ENCODE measurements at regions not wholly inside any gene's neighbourhood (a gene's known extent, or its start where the extent isn't known, plus 50 kb on each side); places are given as distances from the start of the nearest gene placed in this dataset.

- no peaks in the 10 kb centered on the region for H3K79me2 ChIP-seq (ENCODE audit: low read length)
- no peak overlapping the region for H3K4me2 ChIP-seq (ENCODE audit: low read depth, low read length)
- no peak for TF ChIP-seq EZH2phosphoT487 (IDR thresholded peaks at IDR 0.05; ENCODE audit: low read length)
- TF ChIP-seq EZH2 (optimal IDR thresholded peaks at IDR 0.05; ENCODE audit: low read depth, low read length): no peak
- peak; percentile 68 for TF ChIP-seq CTCF (IDR thresholded peaks at IDR 0.05; ENCODE audit: low read length)
- H3K9me2 ChIP-seq (replicated peaks; ENCODE audit: insufficient read depth, low read length): no peaks in the 10 kb centered on the region
- no peaks in the 10 kb centered on the region for H3K9me3 ChIP-seq (replicated peaks; ENCODE audit: insufficient read depth, low read length)
- H2AFZ ChIP-seq (ENCODE audit: low read length): no peak overlapping the region
- no peak overlapping the region for H3K27ac ChIP-seq (ENCODE audit: low read length)
- no peaks in the 10 kb centered on the region for H3K36me3 ChIP-seq (replicated peaks; ENCODE audit: insufficient read depth, low read length)
- H3F3A ChIP-seq (ENCODE audit: insufficient read depth, low read length): peaks cover 9% of the 10 kb centered on the region
- DNase-seq: peak; percentile 51
- H3K4me3 ChIP-seq (ENCODE audit: low read length): no peak overlapping the region
- H3K4me1 ChIP-seq (ENCODE audit: low read length): peaks cover 3% of the 10 kb centered on the region; the same call in 1 of the 2 replicates
- no peaks in the 10 kb centered on the region for H4K20me1 ChIP-seq (ENCODE audit: insufficient read depth, low read length)
- no peaks in the 10 kb centered on the region for H3K27me3 ChIP-seq (replicated peaks; ENCODE audit: insufficient read depth, low read length)
- H3K9ac ChIP-seq (ENCODE audit: low read length): no peak overlapping the region
Measured at GRCh38 chr1:39098546-39099250, 72.5 kb downstream of the NDUFS5 start.

GRCh38 chr1:39102537-39103327 lies 76.6 kb downstream of the NDUFS5 start:
- peak overlapping the region; percentile 8; the same call in 1 of the 2 replicates for H3K4me2 ChIP-seq (ENCODE audit: low read depth, low read length)
- peaks cover 14% of the 10 kb centered on the region for H3F3A ChIP-seq (ENCODE audit: insufficient read depth, low read length)
- no peaks in the 10 kb centered on the region for H3K9me2 ChIP-seq (replicated peaks; ENCODE audit: insufficient read depth, low read length)
- peak; percentile 66 for DNase-seq
- H3K36me3 ChIP-seq (replicated peaks; ENCODE audit: insufficient read depth, low read length): no peaks in the 10 kb centered on the region
- no peak overlapping the region for H3K27ac ChIP-seq (ENCODE audit: low read length)
- no peak overlapping the region for H3K4me3 ChIP-seq (ENCODE audit: low read length)
- H3K27me3 ChIP-seq (replicated peaks; ENCODE audit: insufficient read depth, low read length): no peaks in the 10 kb centered on the region
- H3K9ac ChIP-seq (ENCODE audit: low read length): no peak overlapping the region
- H3K79me2 ChIP-seq (ENCODE audit: low read length): peaks cover 17% of the 10 kb centered on the region
- TF ChIP-seq CTCF (IDR thresholded peaks at IDR 0.05; ENCODE audit: low read length) (peak; percentile 64), EZH2 (optimal IDR thresholded peaks at IDR 0.05; ENCODE audit: low read depth, low read length) (no peak), EZH2phosphoT487 (IDR thresholded peaks at IDR 0.05; ENCODE audit: low read length) (no peak)
- no peak overlapping the region for H2AFZ ChIP-seq (ENCODE audit: low read length)
- H3K4me1 ChIP-seq (ENCODE audit: low read length): peaks cover 6% of the 10 kb centered on the region
- no peaks in the 10 kb centered on the region for H3K9me3 ChIP-seq (replicated peaks; ENCODE audit: insufficient read depth, low read length)
- no peaks in the 10 kb centered on the region for H4K20me1 ChIP-seq (ENCODE audit: insufficient read depth, low read length)

- H3K4me1 ChIP-seq (ENCODE audit: low read length): peaks cover 6% of the 10 kb centered on the region
- H3K27ac ChIP-seq (ENCODE audit: low read length): no peak overlapping the region
- H3K4me2 ChIP-seq (ENCODE audit: low read depth, low read length): peak overlapping the region; percentile 8; the same call in 1 of the 2 replicates
- peaks cover 14% of the 10 kb centered on the region for H3F3A ChIP-seq (ENCODE audit: insufficient read depth, low read length)
- TF ChIP-seq CTCF (IDR thresholded peaks at IDR 0.05; ENCODE audit: low read length): no peak
- TF ChIP-seq EZH2phosphoT487 (IDR thresholded peaks at IDR 0.05; ENCODE audit: low read length): no peak
- TF ChIP-seq EZH2 (optimal IDR thresholded peaks at IDR 0.05; ENCODE audit: low read depth, low read length): no peak
- no peaks in the 10 kb centered on the region for H4K20me1 ChIP-seq (ENCODE audit: insufficient read depth, low read length)
- no peak overlapping the region for H3K9ac ChIP-seq (ENCODE audit: low read length)
- H2AFZ ChIP-seq (ENCODE audit: low read length): no peak overlapping the region
- H3K79me2 ChIP-seq (ENCODE audit: low read length): peaks cover 23% of the 10 kb centered on the region
- no peaks in the 10 kb centered on the region for H3K36me3 ChIP-seq (replicated peaks; ENCODE audit: insufficient read depth, low read length)
- no peaks in the 10 kb centered on the region for H3K27me3 ChIP-seq (replicated peaks; ENCODE audit: insufficient read depth, low read length)
- no peaks in the 10 kb centered on the region for H3K9me3 ChIP-seq (replicated peaks; ENCODE audit: insufficient read depth, low read length)
- H3K9me2 ChIP-seq (replicated peaks; ENCODE audit: insufficient read depth, low read length): no peaks in the 10 kb centered on the region
- H3K4me3 ChIP-seq (ENCODE audit: low read length): no peak overlapping the region
- no peak for DNase-seq
Measured at GRCh38 chr1:39103328-39104157, 77.4 kb downstream of the NDUFS5 start.

All from MM.1S (cell line).